HepG2 (cell line): ENCODE measurements at regions not wholly inside any gene's neighbourhood (a gene's known extent, or its start where the extent isn't known, plus 50 kb on each side); places are given as distances from the start of the nearest gene placed in this dataset.

Experiments used
- ATAC-seq: fragments of 200-7000 bp; cut with Tn5 transposase; 3 replicates; pipeline ENCODE4 v1.9.1; 2020; ENCODE audit warnings: mild to moderate bottlenecking, moderate library complexity
- BruUV-seq: library from RNA; stranded (reverse); fragments of 400-500 nt; replicated peaks from 2 replicates; lab custom pipeline; 2021; lab: Mats Ljungman, UMichigan
- CTCF ChIA-PET: fragments of 300-600 bp; formaldehyde crosslinking; extraction: SDS; loops from one replicate; lab custom pipeline; 2021; ENCODE audit warnings: low total read pairs, inconsistent platforms, low intra/inter-chr PET ratio; lab: Yijun Ruan, JAX
- POLR2A ChIA-PET: fragments of 350-600 bp; sonication (Branson Sonifier 250); formaldehyde crosslinking; loops from one replicate; lab custom pipeline; 2020; ENCODE audit warnings: antibody characterized with exemption, inconsistent platforms; lab: Yijun Ruan, JAX
- DNase-seq: peaks from one replicate; pipeline ENCODE4 v3.0.0-alpha.2; 2015; ENCODE audit warnings: low spot score
- FAIRE-seq: peaks from 3 replicates; lab custom pipeline; 2011; peaks lifted over from hg19 to GRCh38; lab: Jason Lieb, UNC
- H2AFZ ChIP-seq: one replicate; pipeline ENCODE4 v1.6.1; 2011; ENCODE audit warnings: low read length, inconsistent platforms
- H3K27ac ChIP-seq: fragments of 300-600 bp; 3 replicates; pipeline ENCODE4 v1.8.0; 2011; ENCODE audit warnings: mixed run types, mild to moderate bottlenecking, mixed read lengths, low read length, inconsistent platforms; ENCODE audit not compliant: insufficient read depth; ENCODE audit errors: extremely low read length
- H3K27me3 ChIP-seq, 2 experiments: fragments of 200-600 bp in 1 of 2; 2 replicates in 1 of 2; 3 replicates in 1 of 2; pipeline versions ENCODE4 v1.6.0 to v1.8.0; 2011; ENCODE audit warnings: low read length in 2 of 2, mild to moderate bottlenecking in 2 of 2, moderate library complexity in 2 of 2, inconsistent platforms in 1 of 2; ENCODE audit not compliant: insufficient read depth in 2 of 2, control insufficient read depth in 1 of 2
- H3K36me3 ChIP-seq, 2 experiments: fragments of 200-600 bp in 1 of 2; replicated peaks in 1 of 2; 2 replicates in 1 of 2; 3 replicates in 1 of 2; pipeline versions ENCODE4 v1.5.1 to v1.8.0; 2011; ENCODE audit warnings: low read length in 2 of 2, inconsistent platforms in 1 of 2; ENCODE audit not compliant: insufficient read depth in 2 of 2, control insufficient read depth in 1 of 2
- H3K4me1 ChIP-seq: 2 replicates; pipeline ENCODE4 v1.5.1; 2012; ENCODE audit warnings: low read length, inconsistent platforms; ENCODE audit not compliant: insufficient read depth
- H3K4me2 ChIP-seq: 2 replicates; pipeline ENCODE4 v1.6.0; 2011; ENCODE audit warnings: low read depth, low read length, inconsistent platforms
- H3K4me3 ChIP-seq, 3 experiments: fragments of 200-600 bp in 1 of 3; sonication (generic), shearing (Covaris generic) in 1 of 3; replicated peaks in 1 of 3; 2 replicates each; pipeline ENCODE4 v1.5.1; 2011 to 2016; ENCODE audit warnings: low read length in 3 of 3, inconsistent platforms in 2 of 3, low read depth in 2 of 3, mild to moderate bottlenecking in 2 of 3, control low read depth in 1 of 3, mixed read lengths in 1 of 3; ENCODE audit not compliant: insufficient read depth in 1 of 3
- H3K79me2 ChIP-seq: one replicate; pipeline ENCODE4 v1.6.1; 2011; ENCODE audit warnings: low read length, inconsistent platforms; ENCODE audit not compliant: insufficient read depth
- H3K9ac ChIP-seq: 2 replicates; pipeline ENCODE4 v1.6.0; 2011; ENCODE audit warnings: mild to moderate bottlenecking, low read depth, low read length, inconsistent platforms; ENCODE audit not compliant: insufficient read depth
- H3K9me3 ChIP-seq: 2 replicates; pipeline ENCODE4 v1.5.1; 2012; ENCODE audit warnings: mild to moderate bottlenecking, low read length
- H4K20me1 ChIP-seq: 2 replicates; pipeline ENCODE4 v1.6.0; 2011; ENCODE audit warnings: inconsistent platforms, mild to moderate bottlenecking, low read length, moderate library complexity; ENCODE audit not compliant: insufficient read depth
- DRAP1 ChIP-seq: IDR thresholded peaks from 2 replicates; pipeline ENCODE4 v1.6.1; 2016; ENCODE audit warnings: missing genetic modification reagents, missing compliant biosample characterization
- KAT2B ChIP-seq: fragments of 150-350 bp; IDR thresholded peaks from 2 replicates; pipeline ENCODE4 v1.6.1; 2014; ENCODE audit warnings: low read depth, low read length, borderline replicate concordance
- MEF2D ChIP-seq: sonication (generic); formaldehyde crosslinking; IDR thresholded peaks from 2 replicates; pipeline ENCODE4 v1.5.1; 2020; ENCODE audit warnings: mild to moderate bottlenecking, missing genetic modification reagents
- REL ChIP-seq: sonication (generic); formaldehyde crosslinking; conservative IDR thresholded peaks from 2 replicates; pipeline ENCODE4 v1.8.0; 2022; ENCODE audit warnings: mild to moderate bottlenecking, missing genetic modification reagents, moderate library complexity
- SSRP1 ChIP-seq: IDR thresholded peaks from 2 replicates; pipeline ENCODE4 v1.6.1; 2016; ENCODE audit warnings: control low read depth
- YY1 ChIP-seq: IDR thresholded peaks from 2 replicates; pipeline ENCODE4 v1.6.1; 2011; ENCODE audit warnings: low read length, low read depth, moderate library complexity, mild to moderate bottlenecking; ENCODE audit not compliant: insufficient read depth, insufficient replicate concordance
- ZBTB49 ChIP-seq: sonication (generic); formaldehyde crosslinking; IDR thresholded peaks from 2 replicates; pipeline ENCODE4 v1.4.0; 2020; ENCODE audit warnings: missing genetic modification reagents, borderline replicate concordance
- ZFP82 ChIP-seq: sonication (generic); formaldehyde crosslinking; IDR thresholded peaks from 2 replicates; pipeline ENCODE4 v1.5.1; 2020; ENCODE audit warnings: mild to moderate bottlenecking, missing genetic modification reagents, borderline replicate concordance
- WGBS: methylation state at CpG from one replicate; pipeline ENCODE4 v1.1.6; 2017; ENCODE audit warnings: low lambda C conversion rate; 5-methylcytosine and 5-hydroxymethylcytosine counted together
- in situ Hi-C: cut with HindIII; loops from 2 replicates; pipeline ENCODE4 v1.10.0; 2017; ENCODE audit warnings: low pct_unique_long_range_greater_than_20kb; ENCODE audit not compliant: extremely low pct_ligation_motif_present
- intact Hi-C: fragments of 100-400 bp; cut with micrococcal nuclease; formaldehyde crosslinking; loops from one replicate; pipeline ENCODE4 v1.10.0; 2022; ENCODE audit not compliant: unreplicated experiment

- H3K4me2 ChIP-seq: no peak overlapping the region
- no peak for TF ChIP-seq REL (CRISPR knock-in tag)
- TF ChIP-seq YY1: no peak
- no peak for TF ChIP-seq MEF2D
- TF ChIP-seq ZFP82 (CRISPR knock-in tag): no peak
- no peak for TF ChIP-seq ZBTB49 (CRISPR knock-in tag)
- no peak for TF ChIP-seq KAT2B
- no peak for TF ChIP-seq SSRP1 (CRISPR knock-in tag)
- TF ChIP-seq DRAP1 (CRISPR knock-in tag): no peak
- TF ChIP-seq, all 625 proteins: peak for 0
- no peaks in the 10 kb centered on the region for H3K36me3 ChIP-seq
- CTCF ChIA-PET: no interaction called here
- no peak overlapping the region for H2AFZ ChIP-seq
- POLR2A ChIA-PET: no interaction called here
- H3K27ac ChIP-seq: no peak overlapping the region
- BruUV-seq: no TSS peak
- no peaks in the 10 kb centered on the region for H3K79me2 ChIP-seq
- in situ Hi-C loops: no loop called here
- peaks cover 10 to 50% of the 10 kb centered on the region in 2 experiments; a peak in 4 of 5 replicates for H3K27me3 ChIP-seq
- FAIRE-seq (no peak), ATAC-seq (no peak; the same call in 2 of the 3 replicates), DNase-seq (no peak)
- no peak overlapping the region for H3K4me3 ChIP-seq
- H3K9me3 ChIP-seq: no peaks in the 10 kb centered on the region
- H4K20me1 ChIP-seq: no peaks in the 10 kb centered on the region
- intact Hi-C loops: no loop called here
- WGBS: 41% methylated on average over 17 of the region's 20 CpGs
- H3K4me1 ChIP-seq: 0 out of 2 replicates have a peak, but pooled peaks cover 11% of the 10 kb centered on the region
- no peak overlapping the region for H3K9ac ChIP-seq
Measured at GRCh38 chr12:124655698-124656516, 88.5 kb upstream of the NCOR2 start.
